Sigmoid colon (tissue), 4 donors: ENCODE measurements at regions not wholly inside any gene's neighbourhood (a gene's known extent, or its start where the extent isn't known, plus 50 kb on each side); places are given as distances from the start of the nearest gene placed in this dataset.

ENCODE experiments used
- CTCF ChIP-seq, 4 experiments: fragments of 450-650 bp in 3 of 4; fragments of 200-600 bp in 1 of 4; IDR thresholded peaks; one replicate each; pipeline ENCODE4 v1.5.1; 2016 to 2019; ENCODE audit warnings: antibody characterized with exemption in 4 of 4, mild to moderate bottlenecking in 3 of 4, moderate library complexity in 2 of 4
- EP300 ChIP-seq, 4 donors: sonication (generic); formaldehyde crosslinking; IDR thresholded peaks; one replicate each; pipeline ENCODE4 v1.6.1; 2017; ENCODE audit warnings: antibody characterized with exemption in 4 of 4

- no peak for TF ChIP-seq CTCF (IDR thresholded peaks at IDR 0.05)
- TF ChIP-seq EP300 (IDR thresholded peaks at IDR 0.05) = no peak
These were observed 64.5 kb downstream of the RBFOX3 start for GRCh38 chr17:79546386-79546785.
